GM18909 (cell line): ENCODE measurements at regions not wholly inside any gene's neighbourhood (a gene's known extent, or its start where the extent isn't known, plus 50 kb on each side); places are given as distances from the start of the nearest gene placed in this dataset.
A peak's percentile ranks its signal among the peaks of the same experiment; 100 is the strongest.

Experiments used
- ATAC-seq: cut with Tn5 transposase; IDR thresholded peaks from one replicate; pipeline ENCODE4 v1.9.1; 2021; ENCODE audit warnings: mild to moderate bottlenecking; ENCODE audit not compliant: unreplicated experiment, poor library complexity

DNA sequence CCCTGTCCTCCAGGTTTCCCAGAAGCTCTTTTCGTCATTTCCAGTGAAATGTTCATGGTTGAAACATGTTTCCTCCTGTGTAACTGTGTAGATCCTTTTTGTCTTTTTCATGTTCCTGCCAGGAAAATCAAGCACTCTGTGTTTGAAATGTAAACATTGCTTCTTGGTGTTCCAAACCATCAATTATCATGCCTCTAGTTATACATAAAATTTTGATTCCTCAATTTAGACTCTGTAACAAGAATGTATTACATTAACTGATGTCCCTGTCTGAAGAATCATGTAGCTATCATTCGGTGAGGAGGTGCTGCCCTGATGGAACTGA lies 546.3 kb upstream of the CITED2 start:
- no peak for ATAC-seq

DNA sequence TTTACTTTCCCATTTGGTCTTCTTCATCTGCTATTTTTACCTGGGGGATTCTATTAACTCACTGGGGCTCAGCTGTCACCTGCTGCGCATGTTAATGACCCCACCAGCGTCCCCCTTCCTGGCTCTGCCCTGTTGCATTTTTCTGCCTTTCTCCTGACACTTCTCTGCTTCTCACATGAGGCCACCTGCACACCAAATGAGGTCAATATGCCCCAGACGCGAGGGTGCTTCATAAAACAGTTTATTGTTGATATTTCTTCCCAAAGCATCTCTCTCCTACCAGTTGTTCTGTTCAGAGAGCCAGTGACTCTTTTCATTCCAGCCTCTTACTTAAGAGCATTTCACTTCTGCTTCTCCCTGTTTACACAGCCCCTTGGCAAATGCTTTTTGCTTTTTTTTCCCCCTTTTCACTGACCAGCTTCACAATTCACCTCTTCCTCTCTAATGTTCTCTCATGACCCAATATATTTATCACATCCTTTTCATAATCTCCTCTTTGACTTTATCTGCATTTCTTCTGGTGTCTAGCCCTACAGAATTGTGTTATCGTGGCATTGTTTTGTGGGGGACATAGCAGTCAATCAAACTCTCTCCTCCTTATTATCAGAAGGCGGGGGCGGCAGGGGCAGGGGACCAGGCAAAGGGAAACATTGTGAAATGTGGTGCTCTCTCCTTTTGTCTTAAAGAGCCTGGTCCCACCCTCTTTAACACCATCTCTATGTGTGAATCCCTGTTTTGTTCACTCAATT lies 545.8 kb upstream of the CITED2 start:
- ATAC-seq: no peak

DNA sequence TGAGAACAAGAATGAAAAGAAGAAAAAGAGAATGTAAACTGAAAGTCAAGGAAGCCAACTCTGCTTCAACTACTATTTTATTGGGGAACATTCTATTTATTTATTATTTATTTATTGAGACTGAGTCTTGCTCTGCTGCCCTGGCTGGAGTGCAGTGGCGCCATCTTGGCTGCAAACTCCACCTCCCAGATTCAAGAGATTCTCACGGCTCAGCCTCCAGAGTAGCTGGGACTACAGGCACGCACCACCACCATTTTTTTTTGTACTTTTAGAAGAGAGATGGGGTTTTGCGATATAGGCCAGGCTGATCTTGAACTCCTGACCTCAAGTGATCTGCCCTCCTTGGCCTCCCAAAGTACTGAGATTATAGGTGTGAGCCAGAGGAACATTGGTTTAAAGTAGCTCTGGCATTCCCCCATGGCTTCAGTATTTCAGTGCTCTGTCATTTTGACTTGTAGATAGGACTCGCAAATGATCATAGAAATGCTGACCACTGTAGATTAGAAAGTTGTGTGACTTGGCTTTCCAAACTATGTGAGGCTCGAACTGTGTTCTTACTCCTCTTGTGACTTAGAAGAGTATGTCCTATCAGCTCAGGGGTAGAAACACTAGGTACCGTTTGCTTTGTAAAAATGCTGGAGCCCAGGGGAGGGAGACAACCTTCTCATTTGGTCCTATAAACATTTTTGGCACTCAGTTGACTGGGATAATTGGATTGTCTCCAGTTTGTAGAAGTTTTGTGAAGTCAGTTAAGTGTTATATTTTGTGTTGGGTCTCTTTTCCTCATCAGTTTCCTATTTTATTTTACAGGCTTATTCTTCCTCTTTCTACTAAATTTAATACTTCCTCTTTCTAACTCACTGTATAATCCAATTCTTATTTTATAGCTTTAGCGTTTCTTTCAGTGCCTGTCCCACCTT lies 544.9 kb upstream of the CITED2 start:
- no peak for ATAC-seq

DNA sequence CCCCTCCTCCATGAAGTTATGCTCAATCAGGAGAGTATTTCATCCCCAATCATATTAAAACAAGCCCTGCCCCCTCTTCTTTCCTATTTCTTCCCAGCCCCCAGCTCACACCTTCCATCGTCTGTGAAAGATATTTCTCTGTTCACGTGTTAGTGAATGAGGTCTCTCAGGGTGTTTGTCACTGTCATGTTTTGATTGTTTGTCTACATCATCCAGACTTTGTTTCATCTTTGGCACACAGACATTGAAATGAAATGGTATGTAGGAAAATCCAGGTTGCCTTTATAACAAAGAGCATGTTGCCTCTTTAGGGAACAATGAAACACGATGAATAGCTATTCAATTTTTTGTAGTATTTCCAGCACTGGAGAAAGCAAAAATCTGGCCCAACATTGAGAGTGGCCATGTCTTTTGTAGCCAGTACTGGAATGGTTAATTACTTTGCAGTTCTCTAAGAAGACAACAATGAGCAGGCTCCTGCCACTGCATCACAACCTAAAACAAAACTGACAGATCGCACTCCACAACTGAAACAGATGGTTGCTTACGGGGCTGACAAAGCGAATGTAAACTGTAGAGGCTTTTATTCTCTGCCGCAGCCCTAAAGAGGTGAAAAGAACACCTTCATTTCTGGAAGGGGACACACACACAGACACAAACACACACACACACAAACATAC lies 543.6 kb upstream of the CITED2 start:
- ATAC-seq: no peak

DNA sequence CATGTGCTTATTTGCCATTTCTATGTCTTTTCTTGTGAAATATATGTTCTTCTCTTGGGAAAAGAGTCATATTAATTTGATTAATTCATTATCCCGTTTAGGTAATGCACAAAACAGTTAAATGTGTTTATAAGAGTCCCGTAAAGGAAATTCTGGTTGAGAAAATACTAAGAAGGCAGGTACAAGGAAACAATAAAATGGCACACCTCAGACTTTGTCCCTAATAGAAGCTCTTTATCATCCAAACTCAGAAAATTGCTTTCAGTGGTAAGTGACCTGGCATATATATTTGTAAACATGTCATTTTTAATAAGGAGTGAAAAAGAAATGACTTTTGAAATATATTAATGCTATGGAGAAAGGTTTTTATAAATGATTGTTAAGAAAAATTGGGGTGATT lies 540.5 kb upstream of the CITED2 start:
- ATAC-seq: no peak

DNA sequence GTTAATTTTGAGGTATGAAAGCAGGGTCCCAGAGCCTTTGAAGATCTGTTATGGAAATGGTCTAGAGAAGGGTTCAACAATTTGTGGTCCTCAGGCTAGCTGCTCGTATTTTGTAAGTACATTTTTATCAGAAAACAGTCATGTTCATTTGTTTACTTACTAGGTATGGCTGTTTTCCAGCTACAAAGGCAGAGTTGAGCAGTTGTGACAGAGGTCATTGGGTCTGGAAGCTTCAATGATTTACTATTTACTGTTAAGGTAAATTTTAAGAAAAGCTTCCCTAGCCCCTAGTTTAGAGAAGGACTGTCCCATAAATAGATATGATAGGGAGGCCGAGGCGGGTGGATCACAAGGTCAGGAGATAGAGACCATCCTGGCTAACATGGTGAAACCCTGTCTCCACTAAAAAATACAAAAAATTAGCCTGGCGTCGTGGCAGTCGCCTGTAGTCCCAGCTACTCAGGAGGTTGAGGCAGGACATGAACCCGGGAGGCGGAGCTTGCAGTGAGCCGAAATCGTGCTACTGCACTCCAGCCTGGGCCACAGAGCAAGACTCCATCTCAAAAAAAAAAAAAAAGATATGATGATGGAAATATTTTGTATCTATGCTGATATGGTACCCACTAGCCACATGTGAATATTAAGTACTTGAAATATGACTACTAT lies 538.4 kb upstream of the CITED2 start:
- ATAC-seq: no peak

DNA sequence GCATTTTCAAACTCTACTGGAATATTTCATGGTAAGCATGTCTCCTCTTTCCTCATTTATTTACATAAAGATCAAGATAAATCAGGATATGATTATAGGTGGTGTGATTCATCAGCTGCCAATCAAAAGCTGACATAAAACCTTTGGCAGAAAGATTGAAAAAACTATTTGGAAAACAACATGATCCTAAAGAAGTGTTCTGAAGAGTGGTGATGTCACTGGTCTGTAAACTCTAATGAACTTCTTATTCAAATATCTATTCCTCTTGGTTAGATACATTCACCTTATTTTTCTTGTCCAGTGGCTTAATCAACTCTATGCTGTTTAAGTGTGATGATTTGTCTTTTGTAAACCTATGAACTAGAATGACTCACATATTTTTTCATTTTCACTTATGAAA lies 535.5 kb upstream of the CITED2 start:
- ATAC-seq: no peak

DNA sequence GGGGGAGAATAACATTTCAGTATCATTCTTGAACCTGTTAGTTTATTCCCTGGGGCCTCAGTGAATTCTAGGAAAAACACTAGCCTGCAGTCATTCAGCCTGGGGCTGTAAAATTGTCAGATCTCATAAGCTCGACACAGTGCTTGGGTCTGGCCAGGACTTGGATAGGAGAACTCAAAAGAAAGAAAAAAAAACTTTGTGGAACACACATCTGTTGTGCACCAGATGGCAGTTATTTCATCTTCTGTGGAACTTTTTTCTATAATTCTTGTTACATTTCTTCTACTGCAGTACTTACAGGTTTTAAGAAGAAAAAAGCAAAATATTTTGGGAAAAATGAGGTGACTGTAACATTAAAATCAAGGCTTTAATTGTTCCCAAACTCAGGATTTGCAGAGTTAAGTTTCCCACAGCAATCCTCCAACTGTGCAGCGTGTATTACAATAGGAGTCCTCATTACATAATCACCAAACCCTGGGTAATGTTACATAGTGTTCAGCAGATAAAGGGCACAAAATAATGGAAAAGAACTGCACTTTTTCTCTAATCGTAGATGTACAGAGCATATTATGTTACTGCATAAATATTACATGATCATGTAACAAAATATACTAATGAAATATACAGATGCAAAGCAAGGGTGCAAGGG lies 531.1 kb upstream of the CITED2 start:
- ATAC-seq: no peak

DNA sequence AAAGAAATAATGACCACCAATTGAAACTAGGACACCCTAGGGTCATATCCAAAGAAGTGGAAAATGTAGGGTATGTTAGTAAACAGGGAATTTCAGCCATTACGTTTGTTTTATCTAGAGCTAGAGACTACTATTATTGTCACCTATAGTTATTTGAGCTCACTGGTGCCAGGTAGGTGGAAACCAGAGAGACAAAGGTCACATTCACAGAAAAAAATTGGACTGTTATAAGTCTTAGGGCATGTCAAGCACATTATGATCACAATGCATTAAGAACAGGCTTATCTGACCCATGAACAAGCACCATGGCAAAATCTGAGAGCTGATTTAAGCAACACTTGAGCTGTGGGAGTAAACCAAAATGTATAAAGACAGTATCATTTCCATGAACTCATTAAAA lies 530.1 kb upstream of the CITED2 start:
- ATAC-seq: no peak

DNA sequence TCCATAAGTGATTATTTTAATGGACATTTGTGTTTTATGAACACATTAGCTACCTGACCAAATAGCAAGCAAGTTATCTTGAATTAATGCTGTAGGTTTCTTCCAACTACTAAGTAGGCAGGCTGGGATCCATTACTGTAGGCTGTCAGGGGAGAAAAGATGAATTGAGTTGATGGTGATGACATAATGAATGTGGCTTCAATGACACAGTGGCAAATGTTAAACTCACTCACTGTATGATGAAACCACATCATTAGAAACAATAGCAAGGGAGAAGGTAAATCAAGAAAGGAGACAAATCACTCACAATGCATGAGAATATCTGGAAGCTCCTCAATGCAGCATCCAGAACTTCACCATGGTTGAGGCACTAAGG lies 529.7 kb upstream of the CITED2 start:
- ATAC-seq: no peak

DNA sequence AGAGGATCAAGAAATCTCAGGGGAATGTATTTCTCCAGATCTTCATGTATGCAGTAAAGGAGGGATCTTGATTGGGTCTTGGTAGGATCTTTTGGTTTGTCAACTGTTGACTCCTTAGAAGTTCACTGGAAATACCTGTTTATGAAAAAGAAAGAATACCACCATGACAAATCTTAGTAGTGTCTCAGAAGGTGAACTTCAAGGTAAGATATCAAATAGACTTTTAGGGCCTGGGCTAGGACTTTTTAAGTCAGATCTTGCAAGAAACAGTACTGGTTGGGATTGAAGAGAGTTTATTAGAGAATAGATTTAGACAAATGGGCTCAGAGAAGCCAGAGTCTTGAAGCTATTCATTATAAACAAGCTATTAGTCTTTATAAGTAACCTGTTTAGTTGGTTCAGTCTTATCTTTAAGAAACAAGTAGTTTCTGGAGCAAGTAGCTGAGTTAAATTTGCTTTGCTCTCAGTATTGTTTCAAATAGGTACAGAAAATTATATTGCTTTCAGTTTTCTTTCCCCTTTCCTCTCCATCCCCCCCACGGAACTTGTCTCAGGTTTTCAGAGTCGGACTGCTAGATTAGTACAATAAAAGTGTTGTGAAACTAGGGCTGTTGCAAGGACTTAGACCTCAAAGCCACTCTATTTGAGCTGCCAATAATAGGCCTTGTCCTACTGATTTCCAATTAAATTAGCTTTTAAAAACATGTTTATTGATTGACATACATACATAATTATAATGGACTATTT lies 529.1 kb upstream of the CITED2 start:
- ATAC-seq: peak; percentile 99

DNA sequence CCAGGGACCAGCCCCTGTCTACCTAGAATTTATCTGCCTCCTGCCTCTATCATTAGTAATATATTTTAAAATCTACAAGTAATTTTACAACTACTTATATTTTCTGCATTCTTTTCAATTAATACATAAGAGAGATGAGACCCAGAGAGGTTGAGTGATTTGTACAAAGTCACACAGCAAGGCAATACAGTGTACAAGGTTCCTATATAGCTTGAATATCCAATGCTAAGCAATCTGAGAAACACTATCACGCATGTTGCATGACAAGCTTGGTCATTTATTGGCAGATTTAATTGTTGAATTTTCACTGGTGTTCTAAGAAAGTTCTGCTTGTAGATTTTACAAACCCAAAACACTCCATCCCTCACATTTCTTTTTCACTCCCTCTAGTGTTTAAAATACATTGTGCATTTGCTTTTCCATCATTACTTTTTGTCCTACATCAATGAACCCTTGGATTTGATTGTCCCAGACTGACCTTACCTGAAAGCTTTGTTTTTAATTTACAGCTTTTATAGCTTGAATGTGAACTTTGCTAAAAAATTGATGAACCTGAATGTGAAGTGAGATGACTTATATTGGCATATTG lies 520.9 kb upstream of the CITED2 start:
- no peak for ATAC-seq

DNA sequence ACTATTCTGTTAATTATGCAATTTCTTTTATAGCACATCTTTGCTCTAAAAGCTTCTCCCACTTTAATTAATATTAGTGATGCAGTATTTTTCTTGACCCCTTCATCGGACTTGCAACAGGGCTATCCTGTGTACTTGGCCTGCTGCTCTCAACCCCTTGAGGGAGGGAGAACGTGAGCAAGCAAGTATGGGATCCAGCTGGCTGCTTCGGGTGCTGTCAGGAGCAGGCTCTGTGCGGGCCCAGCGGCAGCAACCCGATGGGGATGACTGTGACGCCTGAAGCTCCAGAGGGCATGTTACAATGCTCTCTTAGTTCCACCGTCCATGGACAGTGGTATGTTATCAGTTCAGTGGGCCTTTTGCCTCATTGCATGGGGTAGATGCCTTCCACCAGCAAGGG lies 519.8 kb upstream of the CITED2 start:
- ATAC-seq: no peak

DNA sequence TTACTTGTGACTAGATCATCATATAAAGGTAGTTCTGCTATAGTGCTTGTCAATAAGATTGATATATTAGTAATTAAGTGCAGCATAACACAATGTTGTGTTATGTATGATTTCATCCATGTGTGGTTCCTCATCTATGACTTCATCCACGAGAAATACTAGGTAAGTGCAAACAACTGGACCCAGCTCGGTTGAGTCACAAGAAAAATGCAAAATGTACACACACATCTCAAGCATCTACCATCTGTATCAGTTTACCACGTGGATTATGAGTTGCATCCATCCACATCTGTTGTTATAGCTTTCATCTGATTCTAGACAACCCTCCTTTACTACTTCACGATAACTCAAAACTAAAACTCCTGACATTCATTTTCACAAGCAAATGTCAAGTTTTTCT lies 517.0 kb upstream of the CITED2 start:
- no peak for ATAC-seq

DNA sequence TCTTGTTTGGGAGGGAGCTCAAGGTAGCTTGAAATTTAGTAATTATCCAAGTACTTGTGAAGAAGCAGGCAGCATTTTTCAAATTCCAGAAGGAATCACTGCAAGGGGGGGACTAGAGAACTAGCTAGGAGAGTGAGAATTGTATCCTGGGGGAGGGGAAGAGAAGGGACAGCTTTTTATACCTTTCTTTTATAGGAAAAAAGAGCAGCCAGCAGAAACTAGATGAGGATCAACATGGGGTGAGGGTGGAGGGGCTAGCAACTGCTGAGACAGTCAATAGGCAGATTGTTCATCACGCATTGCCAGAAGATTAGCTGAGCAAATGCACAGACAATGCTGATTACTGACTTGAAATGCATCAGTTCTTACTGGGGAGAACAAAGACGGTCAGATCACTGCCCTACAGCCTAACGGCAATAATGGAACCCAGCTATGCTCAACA lies 514.3 kb upstream of the CITED2 start:
- no peak for ATAC-seq

DNA sequence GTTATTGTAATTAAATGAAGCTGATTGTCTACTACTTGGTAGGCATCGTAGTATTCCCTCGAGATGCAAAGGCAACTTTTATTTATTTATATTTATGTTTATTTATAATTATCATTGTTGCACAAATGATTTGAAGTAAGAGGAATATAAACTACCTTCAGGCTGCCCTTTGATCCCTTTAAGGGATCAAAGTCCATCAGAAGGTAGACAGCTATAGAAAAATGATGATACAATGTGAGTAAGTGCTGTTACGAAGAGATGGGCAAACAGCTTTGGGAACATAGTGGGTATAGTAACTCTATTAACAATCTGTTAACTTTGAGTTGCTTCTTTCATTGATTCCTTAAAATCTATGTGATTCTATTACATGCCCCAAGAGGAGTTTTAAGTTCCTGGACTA lies 512.8 kb upstream of the CITED2 start:
- no peak for ATAC-seq

DNA sequence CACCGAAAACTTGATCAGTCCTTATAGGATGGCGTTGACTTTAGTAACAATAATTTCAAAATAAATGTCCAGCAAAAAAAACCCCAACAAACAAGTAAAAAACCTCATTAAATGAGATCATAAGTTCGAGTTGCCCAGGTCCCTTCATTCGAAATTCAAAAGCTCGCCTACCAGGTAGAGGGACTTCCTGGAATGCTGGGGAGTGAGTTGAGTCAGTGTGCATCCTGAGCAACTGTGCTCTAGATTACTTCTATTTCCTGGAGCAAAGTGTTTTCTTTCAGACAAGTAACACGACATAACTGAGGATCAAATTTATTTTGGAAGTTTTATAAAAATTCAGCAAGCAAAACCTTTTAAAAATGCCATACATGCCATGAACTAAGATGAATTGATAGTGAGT lies 511.9 kb upstream of the CITED2 start:
- no peak for ATAC-seq

DNA sequence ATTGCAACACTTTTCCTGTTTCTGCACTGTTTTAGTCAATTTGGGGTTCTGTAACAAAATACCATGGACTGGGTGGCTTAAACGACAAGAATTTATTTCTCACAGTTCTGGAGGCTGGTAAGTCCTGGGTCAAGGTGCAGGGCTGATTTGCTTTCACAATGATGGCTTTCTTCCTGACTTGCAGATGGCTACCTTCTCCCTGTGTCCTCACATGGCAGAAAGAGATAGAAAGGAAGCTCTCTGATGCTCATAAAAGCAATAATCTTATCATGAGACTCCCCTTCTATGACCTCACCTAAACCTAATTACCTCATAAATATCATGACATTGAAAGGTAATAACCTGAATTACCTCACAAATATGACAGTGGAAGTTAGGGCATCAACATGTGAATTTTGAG lies 511.5 kb upstream of the CITED2 start:
- ATAC-seq: no peak

DNA sequence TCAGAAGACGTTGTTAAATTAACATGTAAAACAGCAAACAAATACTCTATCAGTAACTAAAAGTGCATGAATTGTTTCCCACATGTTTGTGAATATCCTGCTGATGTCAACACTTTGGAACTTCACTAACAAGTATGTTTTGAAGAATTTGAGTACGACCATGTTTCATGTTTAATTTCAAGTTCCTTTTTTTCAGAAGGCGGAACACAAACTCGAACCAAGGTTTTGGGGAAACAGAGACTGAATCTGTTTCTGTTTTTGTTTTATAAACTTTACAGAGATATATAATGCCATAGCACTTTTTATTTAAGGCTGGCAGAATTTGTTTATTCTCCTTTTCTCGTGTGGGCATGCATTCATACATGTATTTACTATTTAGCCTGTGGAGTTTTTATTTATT lies 509.3 kb upstream of the CITED2 start:
- ATAC-seq: no peak
